ENCODE measurements at regions not wholly inside any gene's neighbourhood (a gene's known extent, or its start where the extent isn't known, plus 50 kb on each side); places are given as distances from the start of the nearest gene placed in this dataset.

DNA sequence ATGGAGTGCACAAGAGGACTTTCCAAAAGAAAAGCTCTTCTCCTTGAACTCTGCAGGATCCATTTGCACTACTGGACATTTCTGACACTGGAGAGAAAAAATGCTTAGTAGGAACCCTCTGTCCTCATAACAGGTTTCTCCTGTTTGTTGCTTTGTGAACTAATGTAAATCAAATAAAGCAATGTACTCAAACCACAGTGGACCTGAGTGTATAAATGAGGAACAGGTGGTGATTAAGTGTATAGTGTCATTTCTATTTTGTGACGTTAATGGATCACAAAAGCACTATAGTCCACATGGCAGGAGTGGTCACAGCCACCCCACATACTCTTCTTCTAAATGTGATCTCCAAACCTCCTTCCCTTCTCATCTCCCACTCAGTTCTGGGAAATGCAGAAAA is 268.4 kb upstream of the DUSP10 start:
- ChIA-PET CTCF (no interaction called here), POLR2A (no interaction called here)
- TF ChIP-seq, protein P1, sequence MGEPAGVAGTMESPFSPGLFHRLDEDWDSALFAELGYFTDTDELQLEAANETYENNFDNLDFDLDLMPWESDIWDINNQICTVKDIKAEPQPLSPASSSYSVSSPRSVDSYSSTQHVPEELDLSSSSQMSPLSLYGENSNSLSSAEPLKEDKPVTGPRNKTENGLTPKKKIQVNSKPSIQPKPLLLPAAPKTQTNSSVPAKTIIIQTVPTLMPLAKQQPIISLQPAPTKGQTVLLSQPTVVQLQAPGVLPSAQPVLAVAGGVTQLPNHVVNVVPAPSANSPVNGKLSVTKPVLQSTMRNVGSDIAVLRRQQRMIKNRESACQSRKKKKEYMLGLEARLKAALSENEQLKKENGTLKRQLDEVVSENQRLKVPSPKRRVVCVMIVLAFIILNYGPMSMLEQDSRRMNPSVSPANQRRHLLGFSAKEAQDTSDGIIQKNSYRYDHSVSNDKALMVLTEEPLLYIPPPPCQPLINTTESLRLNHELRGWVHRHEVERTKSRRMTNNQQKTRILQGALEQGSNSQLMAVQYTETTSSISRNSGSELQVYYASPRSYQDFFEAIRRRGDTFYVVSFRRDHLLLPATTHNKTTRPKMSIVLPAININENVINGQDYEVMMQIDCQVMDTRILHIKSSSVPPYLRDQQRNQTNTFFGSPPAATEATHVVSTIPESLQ (CRISPR knock-in tag; IDR thresholded peaks at IDR 0.05) = no peak
- TF ChIP-seq, protein P2, sequence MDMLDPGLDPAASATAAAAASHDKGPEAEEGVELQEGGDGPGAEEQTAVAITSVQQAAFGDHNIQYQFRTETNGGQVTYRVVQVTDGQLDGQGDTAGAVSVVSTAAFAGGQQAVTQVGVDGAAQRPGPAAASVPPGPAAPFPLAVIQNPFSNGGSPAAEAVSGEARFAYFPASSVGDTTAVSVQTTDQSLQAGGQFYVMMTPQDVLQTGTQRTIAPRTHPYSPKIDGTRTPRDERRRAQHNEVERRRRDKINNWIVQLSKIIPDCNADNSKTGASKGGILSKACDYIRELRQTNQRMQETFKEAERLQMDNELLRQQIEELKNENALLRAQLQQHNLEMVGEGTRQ (CRISPR knock-in tag; IDR thresholded peaks at IDR 0.05) = no peak
- TF ChIP-seq, protein P3, sequence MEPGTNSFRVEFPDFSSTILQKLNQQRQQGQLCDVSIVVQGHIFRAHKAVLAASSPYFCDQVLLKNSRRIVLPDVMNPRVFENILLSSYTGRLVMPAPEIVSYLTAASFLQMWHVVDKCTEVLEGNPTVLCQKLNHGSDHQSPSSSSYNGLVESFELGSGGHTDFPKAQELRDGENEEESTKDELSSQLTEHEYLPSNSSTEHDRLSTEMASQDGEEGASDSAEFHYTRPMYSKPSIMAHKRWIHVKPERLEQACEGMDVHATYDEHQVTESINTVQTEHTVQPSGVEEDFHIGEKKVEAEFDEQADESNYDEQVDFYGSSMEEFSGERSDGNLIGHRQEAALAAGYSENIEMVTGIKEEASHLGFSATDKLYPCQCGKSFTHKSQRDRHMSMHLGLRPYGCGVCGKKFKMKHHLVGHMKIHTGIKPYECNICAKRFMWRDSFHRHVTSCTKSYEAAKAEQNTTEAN (CRISPR knock-in tag; IDR thresholded peaks at IDR 0.05) = no peak
- TF ChIP-seq, protein P4, sequence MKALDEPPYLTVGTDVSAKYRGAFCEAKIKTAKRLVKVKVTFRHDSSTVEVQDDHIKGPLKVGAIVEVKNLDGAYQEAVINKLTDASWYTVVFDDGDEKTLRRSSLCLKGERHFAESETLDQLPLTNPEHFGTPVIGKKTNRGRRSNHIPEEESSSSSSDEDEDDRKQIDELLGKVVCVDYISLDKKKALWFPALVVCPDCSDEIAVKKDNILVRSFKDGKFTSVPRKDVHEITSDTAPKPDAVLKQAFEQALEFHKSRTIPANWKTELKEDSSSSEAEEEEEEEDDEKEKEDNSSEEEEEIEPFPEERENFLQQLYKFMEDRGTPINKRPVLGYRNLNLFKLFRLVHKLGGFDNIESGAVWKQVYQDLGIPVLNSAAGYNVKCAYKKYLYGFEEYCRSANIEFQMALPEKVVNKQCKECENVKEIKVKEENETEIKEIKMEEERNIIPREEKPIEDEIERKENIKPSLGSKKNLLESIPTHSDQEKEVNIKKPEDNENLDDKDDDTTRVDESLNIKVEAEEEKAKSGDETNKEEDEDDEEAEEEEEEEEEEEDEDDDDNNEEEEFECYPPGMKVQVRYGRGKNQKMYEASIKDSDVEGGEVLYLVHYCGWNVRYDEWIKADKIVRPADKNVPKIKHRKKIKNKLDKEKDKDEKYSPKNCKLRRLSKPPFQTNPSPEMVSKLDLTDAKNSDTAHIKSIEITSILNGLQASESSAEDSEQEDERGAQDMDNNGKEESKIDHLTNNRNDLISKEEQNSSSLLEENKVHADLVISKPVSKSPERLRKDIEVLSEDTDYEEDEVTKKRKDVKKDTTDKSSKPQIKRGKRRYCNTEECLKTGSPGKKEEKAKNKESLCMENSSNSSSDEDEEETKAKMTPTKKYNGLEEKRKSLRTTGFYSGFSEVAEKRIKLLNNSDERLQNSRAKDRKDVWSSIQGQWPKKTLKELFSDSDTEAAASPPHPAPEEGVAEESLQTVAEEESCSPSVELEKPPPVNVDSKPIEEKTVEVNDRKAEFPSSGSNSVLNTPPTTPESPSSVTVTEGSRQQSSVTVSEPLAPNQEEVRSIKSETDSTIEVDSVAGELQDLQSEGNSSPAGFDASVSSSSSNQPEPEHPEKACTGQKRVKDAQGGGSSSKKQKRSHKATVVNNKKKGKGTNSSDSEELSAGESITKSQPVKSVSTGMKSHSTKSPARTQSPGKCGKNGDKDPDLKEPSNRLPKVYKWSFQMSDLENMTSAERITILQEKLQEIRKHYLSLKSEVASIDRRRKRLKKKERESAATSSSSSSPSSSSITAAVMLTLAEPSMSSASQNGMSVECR (CRISPR knock-in tag; IDR thresholded peaks at IDR 0.05; ENCODE audit: borderline replicate concordance) = no peak
- TF ChIP-seq SOX15 (CRISPR knock-in tag; IDR thresholded peaks at IDR 0.05) (no peak), ZNF671 (CRISPR knock-in tag; IDR thresholded peaks at IDR 0.05) (no peak), SMAD4 (CRISPR knock-in tag; IDR thresholded peaks at IDR 0.05) (no peak), RORB (CRISPR knock-in tag; IDR thresholded peaks at IDR 0.05) (no peak), FOXK1 (CRISPR knock-in tag; IDR thresholded peaks at IDR 0.05) (no peak), RELA (CRISPR knock-in tag; IDR thresholded peaks at IDR 0.05; ENCODE audit: borderline replicate concordance) (no peak), TEAD4 (CRISPR knock-in tag; IDR thresholded peaks at IDR 0.05) (no peak), ATF1 (CRISPR knock-in tag; IDR thresholded peaks at IDR 0.05) (no peak), TCF7 (CRISPR knock-in tag; IDR thresholded peaks at IDR 0.05; ENCODE audit: low read depth) (no peak), SP1 (CRISPR knock-in tag; conservative IDR thresholded peaks at IDR 0.05) (no peak)
- TF ChIP-seq, protein P5, sequence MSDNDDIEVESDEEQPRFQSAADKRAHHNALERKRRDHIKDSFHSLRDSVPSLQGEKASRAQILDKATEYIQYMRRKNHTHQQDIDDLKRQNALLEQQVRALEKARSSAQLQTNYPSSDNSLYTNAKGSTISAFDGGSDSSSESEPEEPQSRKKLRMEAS (CRISPR knock-in tag; IDR thresholded peaks at IDR 0.05) = no peak
- TF ChIP-seq, protein P6, sequence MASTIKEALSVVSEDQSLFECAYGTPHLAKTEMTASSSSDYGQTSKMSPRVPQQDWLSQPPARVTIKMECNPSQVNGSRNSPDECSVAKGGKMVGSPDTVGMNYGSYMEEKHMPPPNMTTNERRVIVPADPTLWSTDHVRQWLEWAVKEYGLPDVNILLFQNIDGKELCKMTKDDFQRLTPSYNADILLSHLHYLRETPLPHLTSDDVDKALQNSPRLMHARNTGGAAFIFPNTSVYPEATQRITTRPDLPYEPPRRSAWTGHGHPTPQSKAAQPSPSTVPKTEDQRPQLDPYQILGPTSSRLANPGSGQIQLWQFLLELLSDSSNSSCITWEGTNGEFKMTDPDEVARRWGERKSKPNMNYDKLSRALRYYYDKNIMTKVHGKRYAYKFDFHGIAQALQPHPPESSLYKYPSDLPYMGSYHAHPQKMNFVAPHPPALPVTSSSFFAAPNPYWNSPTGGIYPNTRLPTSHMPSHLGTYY (CRISPR knock-in tag; IDR thresholded peaks at IDR 0.05) = no peak
- TF ChIP-seq, protein P7, sequence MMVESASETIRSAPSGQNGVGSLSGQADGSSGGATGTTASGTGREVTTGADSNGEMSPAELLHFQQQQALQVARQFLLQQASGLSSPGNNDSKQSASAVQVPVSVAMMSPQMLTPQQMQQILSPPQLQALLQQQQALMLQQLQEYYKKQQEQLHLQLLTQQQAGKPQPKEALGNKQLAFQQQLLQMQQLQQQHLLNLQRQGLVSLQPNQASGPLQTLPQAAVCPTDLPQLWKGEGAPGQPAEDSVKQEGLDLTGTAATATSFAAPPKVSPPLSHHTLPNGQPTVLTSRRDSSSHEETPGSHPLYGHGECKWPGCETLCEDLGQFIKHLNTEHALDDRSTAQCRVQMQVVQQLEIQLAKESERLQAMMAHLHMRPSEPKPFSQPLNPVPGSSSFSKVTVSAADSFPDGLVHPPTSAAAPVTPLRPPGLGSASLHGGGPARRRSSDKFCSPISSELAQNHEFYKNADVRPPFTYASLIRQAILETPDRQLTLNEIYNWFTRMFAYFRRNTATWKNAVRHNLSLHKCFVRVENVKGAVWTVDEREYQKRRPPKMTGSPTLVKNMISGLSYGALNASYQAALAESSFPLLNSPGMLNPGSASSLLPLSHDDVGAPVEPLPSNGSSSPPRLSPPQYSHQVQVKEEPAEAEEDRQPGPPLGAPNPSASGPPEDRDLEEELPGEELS (CRISPR knock-in tag; IDR thresholded peaks at IDR 0.05) = no peak
- TF ChIP-seq, protein P8, sequence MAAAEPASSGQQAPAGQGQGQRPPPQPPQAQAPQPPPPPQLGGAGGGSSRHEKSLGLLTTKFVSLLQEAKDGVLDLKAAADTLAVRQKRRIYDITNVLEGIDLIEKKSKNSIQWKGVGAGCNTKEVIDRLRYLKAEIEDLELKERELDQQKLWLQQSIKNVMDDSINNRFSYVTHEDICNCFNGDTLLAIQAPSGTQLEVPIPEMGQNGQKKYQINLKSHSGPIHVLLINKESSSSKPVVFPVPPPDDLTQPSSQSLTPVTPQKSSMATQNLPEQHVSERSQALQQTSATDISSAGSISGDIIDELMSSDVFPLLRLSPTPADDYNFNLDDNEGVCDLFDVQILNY (CRISPR knock-in tag; IDR thresholded peaks at IDR 0.05) = no peak
- ATAC-seq = no peak
- no peak for DNase-seq (ENCODE audit: low spot score)
- peaks cover 20% of the 10 kb centered on the region for H3K9me3 Mint-ChIP-seq
- H3K36me3 Mint-ChIP-seq = peaks cover 16% of the 10 kb centered on the region
- no peaks in the 10 kb centered on the region for H3K27me3 Mint-ChIP-seq (ENCODE audit: low read depth)
- no peak overlapping the region for H3K4me3 Mint-ChIP-seq
- H3K4me1 Mint-ChIP-seq = peaks cover 16% of the 10 kb centered on the region
- H3K27ac Mint-ChIP-seq = no peak overlapping the region

All from WTC11 (cell line).